ENCODE measurements at regions not wholly inside any gene's neighbourhood (a gene's known extent, or its start where the extent isn't known, plus 50 kb on each side); places are given as distances from the start of the nearest gene placed in this dataset.
"Not testable (repeated sequence)": the region's sequence is repeated elsewhere in the genome, so short reads cannot be mapped to it uniquely, and the experiment has no call there.

- TF ChIP-seq ZNF18 (tag by site-specific recombination; IDR thresholded peaks at IDR 0.05) = no peak
- no peak for TF ChIP-seq ZNF658 (tag by site-specific recombination; IDR thresholded peaks at IDR 0.05)
These were observed 97.2 kb upstream of the KCNJ18 start (continued) for GRCh38 chr17:21595086-21595485.

GRCh38 chr17:21602176-21602575 is 90.1 kb upstream of the KCNJ18 start:
- Histone ChIP-seq H3K4me3 (ENCODE audit: low read depth, low read length) (no peak overlapping the region), H3K27ac (ENCODE audit: extremely low read depth, low read depth, low read length) (no peak overlapping the region), H3K9me3 (ENCODE audit: control insufficient read depth, insufficient read depth, low read depth, low read length) (no peaks in the 10 kb centered on the region), H3K36me3 (ENCODE audit: control insufficient read depth in 2 of 2, insufficient read depth in 1 of 2, low read length in 2 of 2) (no peaks in the 10 kb centered on the region), H3K4me1 (ENCODE audit: control insufficient read depth, insufficient read depth, low read length) (no peaks in the 10 kb centered on the region)
- TF ChIP-seq ZNF2 (tag by site-specific recombination; IDR thresholded peaks at IDR 0.05) = no peak
- TF ChIP-seq SCRT1 (tag by site-specific recombination; IDR thresholded peaks at IDR 0.05; ENCODE audit: borderline replicate concordance) = no peak
- TF ChIP-seq ZNF555 (tag by site-specific recombination; conservative IDR thresholded peaks at IDR 0.05) = no peak
- no peak for TF ChIP-seq ZNF148 (tag by site-specific recombination; IDR thresholded peaks at IDR 0.05; ENCODE audit: borderline replicate concordance)
- no peak for TF ChIP-seq FEZF1 (tag by site-specific recombination; IDR thresholded peaks at IDR 0.05)
- TF ChIP-seq ZSCAN16 (tag by site-specific recombination; IDR thresholded peaks at IDR 0.05) = no peak
- POLR2A ChIA-PET = no interaction called here
- CTCF ChIA-PET = no interaction called here

- H3K4me1 ChIP-seq (ENCODE audit: control insufficient read depth, insufficient read depth, low read length); H3K9me3 ChIP-seq (ENCODE audit: control insufficient read depth, insufficient read depth, low read depth, low read length); CTCF ChIA-PET; H3K4me3 ChIP-seq (ENCODE audit: low read depth, low read length); H3K36me3 ChIP-seq (ENCODE audit: control insufficient read depth in 2 of 2, insufficient read depth in 1 of 2, low read length in 2 of 2); H3K27ac ChIP-seq (ENCODE audit: extremely low read depth, low read depth, low read length); POLR2A ChIA-PET: not testable (repeated sequence)
- peak; percentile 93 for TF ChIP-seq ZNF677 (tag by site-specific recombination; IDR thresholded peaks at IDR 0.05)
These were observed 89.0 kb upstream of the KCNJ18 start for GRCh38 chr17:21603292-21603691.

DNA sequence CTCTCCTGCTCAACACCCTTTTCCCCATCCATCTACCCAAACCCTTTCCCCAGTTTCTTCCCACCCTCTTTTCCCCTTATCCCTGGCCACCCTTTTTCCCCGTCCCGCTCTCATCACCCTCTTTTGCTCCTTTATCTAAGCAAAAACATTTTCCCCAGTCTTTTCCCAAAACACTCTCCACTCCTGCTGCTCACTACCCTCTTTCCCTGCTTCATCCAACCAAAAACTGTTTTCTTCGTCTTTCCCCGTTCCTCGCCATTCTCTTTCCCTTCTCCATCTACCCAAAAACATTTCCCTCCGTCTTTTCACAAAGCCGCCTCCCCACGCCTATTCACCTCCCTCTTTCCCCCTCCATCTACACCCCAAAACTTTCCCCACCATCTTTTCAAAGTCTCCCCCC is 80.9 kb upstream of the KCNJ18 start:
- H3K27ac ChIP-seq (ENCODE audit: extremely low read depth, low read depth, low read length); CTCF ChIA-PET; H3K4me1 ChIP-seq (ENCODE audit: control insufficient read depth, insufficient read depth, low read length); POLR2A ChIA-PET; H3K36me3 ChIP-seq (ENCODE audit: control insufficient read depth in 2 of 2, insufficient read depth in 1 of 2, low read length in 2 of 2); H3K9me3 ChIP-seq (ENCODE audit: control insufficient read depth, insufficient read depth, low read depth, low read length); H3K4me3 ChIP-seq (ENCODE audit: low read depth, low read length): not testable (repeated sequence)

DNA sequence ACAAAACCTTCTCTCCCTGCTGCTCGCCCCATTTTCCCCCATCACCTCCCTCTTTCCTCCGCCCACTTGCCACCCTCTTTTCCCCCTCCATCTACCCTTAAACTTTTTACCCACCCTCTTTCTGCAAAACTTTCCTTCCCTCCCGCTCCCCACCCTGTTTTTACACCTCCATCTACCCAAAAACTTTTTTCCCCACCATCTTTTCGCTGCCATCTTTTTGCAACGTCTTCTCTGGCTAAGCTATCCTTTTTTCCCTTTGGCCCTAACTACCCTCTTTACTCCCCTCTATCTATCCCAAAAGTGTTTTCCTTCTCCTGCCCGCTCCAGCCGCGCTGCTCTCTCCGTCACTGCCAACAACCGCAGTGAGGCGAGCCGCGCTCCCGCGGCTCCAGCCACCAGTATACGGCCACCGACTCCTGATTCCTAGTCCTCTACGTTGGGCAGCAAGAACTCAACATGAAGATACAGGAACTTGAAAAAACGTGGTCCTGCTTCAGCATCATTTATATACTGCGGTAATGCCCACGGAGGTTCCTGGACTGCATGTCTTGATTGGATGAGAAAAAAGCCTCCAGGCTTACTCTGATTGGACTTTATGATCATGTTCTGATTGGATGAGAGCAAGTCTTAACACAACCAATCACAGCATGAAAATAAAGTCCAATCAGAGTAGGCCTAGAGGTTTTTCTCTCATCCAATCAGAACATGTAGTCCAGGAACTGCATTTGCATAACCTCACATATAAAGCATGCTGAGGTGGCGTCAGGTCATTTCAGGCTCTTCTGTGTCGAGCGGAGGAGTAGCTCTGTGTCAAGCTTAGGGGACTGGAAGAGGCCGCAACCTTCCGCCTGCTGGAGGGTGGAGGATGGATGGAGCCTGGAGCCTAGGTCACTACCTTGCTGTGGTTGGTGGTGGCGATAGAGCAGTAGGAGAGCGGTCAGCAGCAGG is 79.9 kb upstream of the KCNJ18 start:
- POLR2A ChIA-PET = interaction anchor here (0.7 kb wide), 1 partner anchor 100 kb away, joined by 3 read pairs; no protein-coding TSS in a partner anchor
- H3K4me3 ChIP-seq (ENCODE audit: low read depth, low read length); H3K27ac ChIP-seq (ENCODE audit: extremely low read depth, low read depth, low read length); H3K36me3 ChIP-seq (ENCODE audit: control insufficient read depth in 2 of 2, insufficient read depth in 1 of 2, low read length in 2 of 2); CTCF ChIA-PET; H3K9me3 ChIP-seq (ENCODE audit: control insufficient read depth, insufficient read depth, low read depth, low read length); H3K4me1 ChIP-seq (ENCODE audit: control insufficient read depth, insufficient read depth, low read length): not testable (repeated sequence)

All from HEK293 (cell line).